ENCODE measurements at regions not wholly inside any gene's neighbourhood (a gene's known extent, or its start where the extent isn't known, plus 50 kb on each side); places are given as distances from the start of the nearest gene placed in this dataset.
"Not testable (repeated sequence)": the region's sequence is repeated elsewhere in the genome, so short reads cannot be mapped to it uniquely, and the experiment has no call there.

DNA sequence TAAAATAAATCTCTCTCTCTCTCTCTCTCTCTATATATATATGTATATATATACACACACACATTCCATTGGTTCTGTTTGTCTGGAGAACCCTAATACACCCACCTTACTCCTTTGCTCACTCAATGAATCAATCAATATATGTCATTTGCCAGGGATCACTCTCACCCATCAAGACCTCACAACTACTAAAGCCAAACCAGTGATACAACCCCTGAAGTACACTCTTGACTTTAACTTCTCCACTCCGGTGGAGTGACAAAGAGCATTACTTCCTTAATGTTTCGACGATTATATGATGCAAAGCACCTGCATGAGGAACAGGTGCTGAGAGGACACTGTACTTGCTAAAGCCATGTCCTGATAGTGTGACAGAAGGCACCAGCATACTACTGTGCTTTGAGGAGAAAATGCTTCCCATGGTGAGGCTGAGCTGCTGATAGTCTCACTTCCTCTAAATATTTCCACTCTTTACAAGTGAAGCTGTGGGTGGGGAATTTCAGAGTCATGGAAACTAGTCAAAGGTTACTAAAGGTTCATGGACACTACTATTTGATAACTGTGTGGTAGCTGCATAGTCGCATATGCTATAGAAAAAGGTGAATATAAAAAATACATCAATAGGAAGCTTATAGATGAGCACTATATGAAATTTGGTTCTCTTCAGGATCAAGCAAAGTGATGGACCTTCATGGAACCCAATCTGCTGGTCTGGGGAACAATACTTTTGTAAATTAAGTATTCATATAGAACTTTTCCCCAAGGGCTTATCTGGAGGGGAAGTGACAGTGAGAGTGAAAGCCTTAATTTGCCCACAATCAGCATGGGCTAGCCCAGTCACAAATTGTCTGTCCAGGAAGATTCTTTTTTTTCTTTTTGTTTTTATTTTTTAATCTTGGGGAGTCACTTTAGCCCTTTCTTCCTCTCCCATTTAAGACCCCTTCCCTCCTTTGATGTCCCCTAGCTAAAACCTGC is 141.9 kb upstream of the NEDD9 start:
- H3K4me3 ChIP-seq (ENCODE audit: low read depth, low read length), result no peak overlapping the region
- TF ChIP-seq, protein P1, sequence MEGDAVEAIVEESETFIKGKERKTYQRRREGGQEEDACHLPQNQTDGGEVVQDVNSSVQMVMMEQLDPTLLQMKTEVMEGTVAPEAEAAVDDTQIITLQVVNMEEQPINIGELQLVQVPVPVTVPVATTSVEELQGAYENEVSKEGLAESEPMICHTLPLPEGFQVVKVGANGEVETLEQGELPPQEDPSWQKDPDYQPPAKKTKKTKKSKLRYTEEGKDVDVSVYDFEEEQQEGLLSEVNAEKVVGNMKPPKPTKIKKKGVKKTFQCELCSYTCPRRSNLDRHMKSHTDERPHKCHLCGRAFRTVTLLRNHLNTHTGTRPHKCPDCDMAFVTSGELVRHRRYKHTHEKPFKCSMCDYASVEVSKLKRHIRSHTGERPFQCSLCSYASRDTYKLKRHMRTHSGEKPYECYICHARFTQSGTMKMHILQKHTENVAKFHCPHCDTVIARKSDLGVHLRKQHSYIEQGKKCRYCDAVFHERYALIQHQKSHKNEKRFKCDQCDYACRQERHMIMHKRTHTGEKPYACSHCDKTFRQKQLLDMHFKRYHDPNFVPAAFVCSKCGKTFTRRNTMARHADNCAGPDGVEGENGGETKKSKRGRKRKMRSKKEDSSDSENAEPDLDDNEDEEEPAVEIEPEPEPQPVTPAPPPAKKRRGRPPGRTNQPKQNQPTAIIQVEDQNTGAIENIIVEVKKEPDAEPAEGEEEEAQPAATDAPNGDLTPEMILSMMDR (IDR thresholded peaks at IDR 0.05; ENCODE audit: low read depth, low read length, missing control alignments), result no peak
- peak; percentile 93 for DNase-seq (ENCODE audit: low read depth)

DNA sequence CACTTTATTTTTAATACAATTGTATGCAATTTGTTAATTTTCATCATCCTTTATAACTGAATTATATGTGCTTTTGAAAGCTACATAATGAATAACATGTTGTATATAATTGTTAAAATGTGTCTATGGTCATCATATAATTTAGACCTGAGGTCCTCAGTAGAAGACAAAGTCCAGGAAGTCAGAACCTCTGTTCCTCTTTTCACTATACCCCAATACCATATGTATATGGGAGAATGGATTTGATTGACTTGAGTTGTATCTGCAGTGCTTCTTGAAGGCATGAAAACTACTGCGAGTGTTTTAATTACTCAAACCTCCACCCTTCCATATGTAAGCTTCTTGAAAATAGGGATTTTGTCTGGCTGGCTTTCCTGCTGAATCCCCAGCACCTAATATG is 140.7 kb upstream of the NEDD9 start:
- TF ChIP-seq, protein P1 (IDR thresholded peaks at IDR 0.05; ENCODE audit: low read depth, low read length, missing control alignments), result no peak
- H3K4me3 ChIP-seq (ENCODE audit: low read depth, low read length), result no peak overlapping the region
- no peak for DNase-seq (ENCODE audit: low read depth)

DNA sequence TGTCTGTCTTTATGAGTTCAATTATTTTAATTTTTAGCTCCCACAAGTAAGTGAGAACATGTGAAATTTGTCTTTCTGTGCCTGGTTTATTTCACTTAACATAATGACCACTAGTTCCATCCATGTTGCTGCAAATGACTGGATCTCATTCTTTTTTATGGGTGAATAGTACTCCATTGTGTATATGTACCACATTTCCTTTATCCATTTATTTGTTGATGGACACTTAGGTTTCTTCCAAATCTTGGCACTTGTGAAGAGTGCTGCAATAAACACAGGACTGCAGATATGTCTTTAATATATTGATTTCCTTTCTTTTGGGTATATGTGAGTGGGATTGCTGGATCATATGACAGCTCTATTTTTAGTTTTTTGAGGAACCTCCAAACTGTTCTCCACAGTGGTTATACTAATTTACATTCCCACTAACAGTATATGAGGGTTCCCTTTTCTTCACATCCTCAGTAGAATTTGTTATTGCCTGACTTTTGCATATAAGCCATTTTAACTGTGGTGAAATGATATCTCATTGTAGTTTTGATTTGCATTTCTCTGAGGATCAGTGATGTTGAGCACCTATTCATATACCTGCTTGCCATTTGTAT is 139.8 kb upstream of the NEDD9 start:
- not testable (repeated sequence) for H3K4me3 ChIP-seq (ENCODE audit: low read depth, low read length); DNase-seq (ENCODE audit: low read depth)

DNA sequence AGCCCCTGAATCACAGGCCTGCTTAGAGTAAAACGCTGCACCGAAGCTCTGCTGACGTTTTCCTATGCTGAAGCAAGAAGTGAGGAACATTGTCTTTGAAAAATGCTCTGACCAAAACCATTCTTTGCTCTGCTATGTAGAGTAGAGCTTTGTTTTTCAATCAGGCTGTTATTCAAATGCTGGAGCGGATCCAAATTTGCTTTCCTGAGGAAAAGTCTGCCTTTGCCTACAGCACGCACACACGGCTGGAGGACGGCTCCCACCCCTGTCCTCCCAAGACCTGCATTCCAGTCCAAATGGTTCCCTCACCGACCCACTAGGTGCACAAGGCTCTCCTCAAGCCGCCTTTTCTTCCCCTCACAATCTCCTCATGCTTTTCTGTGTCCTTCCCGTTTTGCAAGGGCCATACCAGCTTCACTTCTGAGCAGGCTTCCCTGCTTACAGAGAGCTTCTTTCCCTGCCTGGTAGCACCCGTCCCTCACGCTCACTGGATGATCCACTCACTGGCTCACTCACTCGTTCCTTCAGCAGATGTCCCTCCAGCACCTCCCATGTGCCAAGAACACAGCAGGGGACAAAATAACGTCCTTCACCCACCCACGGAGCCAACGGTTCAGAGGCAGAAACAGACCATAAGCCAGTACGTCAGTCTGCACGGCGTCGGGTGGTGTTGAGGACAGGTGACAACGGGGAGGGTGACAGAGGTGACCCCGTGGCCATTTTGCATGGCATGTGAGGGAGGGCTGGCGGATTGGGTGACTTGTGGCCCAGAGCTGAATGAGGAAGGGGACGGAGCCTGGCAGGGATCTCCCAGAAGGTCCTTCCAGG is 137.9 kb upstream of the NEDD9 start:
- no peak overlapping the region for H3K4me3 ChIP-seq (ENCODE audit: low read depth, low read length)
- TF ChIP-seq, protein P1 (IDR thresholded peaks at IDR 0.05; ENCODE audit: low read depth, low read length, missing control alignments), result no peak
- DNase-seq (ENCODE audit: low read depth), result no peak

DNA sequence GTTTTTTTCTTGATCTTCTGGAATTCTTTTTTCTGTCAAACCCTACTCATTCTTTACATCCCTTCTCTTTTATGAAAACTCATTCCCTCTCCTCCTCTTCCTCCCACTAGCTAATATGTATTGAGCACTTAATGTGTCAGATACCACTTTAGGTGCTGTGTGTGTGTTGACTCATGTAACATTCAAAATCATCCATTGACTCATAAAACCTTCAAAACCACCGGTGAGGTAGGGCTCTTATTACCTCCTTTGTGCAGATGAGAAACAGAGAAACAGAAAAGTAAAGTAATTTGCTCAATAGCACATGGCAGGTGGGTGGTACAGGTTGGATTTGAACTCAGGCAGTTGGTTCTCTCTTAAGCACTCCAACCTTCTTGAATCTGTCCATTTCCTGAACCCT is 136.3 kb upstream of the NEDD9 start:
- TF ChIP-seq, protein P1 (IDR thresholded peaks at IDR 0.05; ENCODE audit: low read depth, low read length, missing control alignments), result no peak
- no peak for DNase-seq (ENCODE audit: low read depth)
- H3K4me3 ChIP-seq (ENCODE audit: low read depth, low read length), result no peak overlapping the region

DNA sequence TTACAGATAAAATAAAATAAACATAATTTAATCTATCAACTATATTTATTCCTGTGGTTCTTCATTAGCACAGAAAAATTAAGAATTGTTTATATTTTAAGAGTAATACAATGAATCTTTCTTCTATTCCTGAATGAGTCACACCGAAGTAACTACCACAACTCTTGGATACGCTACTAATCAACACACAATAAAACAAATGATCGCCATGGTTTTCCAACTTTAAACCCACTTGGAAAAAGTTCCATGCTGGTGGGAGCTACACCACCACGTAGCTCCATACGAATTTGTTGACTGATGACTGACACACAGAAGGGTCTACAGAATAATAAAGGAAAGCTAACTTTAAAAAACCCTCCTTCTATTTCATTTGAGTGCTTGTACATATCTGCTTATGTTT is 135.8 kb upstream of the NEDD9 start:
- TF ChIP-seq, protein P1 (IDR thresholded peaks at IDR 0.05; ENCODE audit: low read depth, low read length, missing control alignments), result no peak
- DNase-seq (ENCODE audit: low read depth), result no peak

DNA sequence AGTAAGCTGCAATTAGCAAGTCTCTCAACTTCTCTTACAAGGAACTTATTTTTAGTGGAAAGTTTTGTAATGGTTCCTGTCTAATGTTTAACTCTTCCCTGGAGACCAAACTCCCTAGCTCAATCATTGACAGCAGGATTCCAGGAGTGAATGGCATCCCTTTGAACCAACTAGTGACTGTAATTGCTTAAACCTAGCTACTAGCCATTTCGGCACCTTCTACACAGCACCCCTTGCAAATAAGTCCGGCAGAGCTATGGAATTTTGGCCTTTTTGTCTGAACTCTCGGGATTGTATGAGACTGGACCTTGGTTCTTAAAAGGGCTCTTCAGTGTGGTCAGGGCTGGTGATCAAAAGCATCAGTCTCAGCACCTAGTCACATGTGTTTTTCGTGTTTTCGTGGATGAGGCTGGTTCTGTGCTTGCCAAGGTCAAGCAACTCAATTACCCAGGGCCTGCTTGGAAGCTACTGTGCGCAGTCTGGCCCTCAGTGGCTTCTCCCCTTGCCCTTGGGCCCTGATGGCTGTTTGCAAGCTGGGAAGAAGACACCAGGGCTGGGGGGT is 135.3 kb upstream of the NEDD9 start:
- no peak for DNase-seq (ENCODE audit: low read depth)
- no peak overlapping the region for H3K4me3 ChIP-seq (ENCODE audit: low read depth, low read length)
- TF ChIP-seq, protein P1 (IDR thresholded peaks at IDR 0.05; ENCODE audit: low read depth, low read length, missing control alignments), result no peak

More for the DNA sequence above, 135.8 kb upstream of the NEDD9 start:
- H3K4me3 ChIP-seq (ENCODE audit: low read depth, low read length), result no peak overlapping the region

All from GM12864 (cell line).